ENCODE measurements at regions not wholly inside any gene's neighbourhood (a gene's known extent, or its start where the extent isn't known, plus 50 kb on each side); places are given as distances from the start of the nearest gene placed in this dataset.

DNA sequence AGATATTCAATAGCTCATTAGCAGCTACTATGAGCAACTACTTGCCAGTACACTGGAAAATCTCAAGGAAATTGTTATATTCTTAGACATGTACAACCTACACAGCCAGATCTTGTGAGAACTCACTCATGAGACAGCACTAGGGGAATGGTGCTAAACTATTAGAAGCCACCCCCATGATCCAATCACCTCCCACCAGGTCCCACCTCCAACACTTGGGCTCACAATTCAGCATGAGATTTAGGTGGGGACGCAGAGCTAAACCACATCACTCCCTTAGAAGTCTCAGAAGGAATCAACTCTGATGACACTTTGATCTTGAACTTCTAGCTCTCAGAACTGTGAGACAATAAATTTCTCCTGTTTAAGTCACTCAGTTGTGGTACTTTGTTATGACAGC lies 418.3 kb upstream of the SPHKAP start:
- TF ChIP-seq ZNF70 (CRISPR knock-in tag; IDR thresholded peaks at IDR 0.05) (no peak), ZNF565 (CRISPR knock-in tag; conservative IDR thresholded peaks at IDR 0.05; ENCODE audit: low read depth) (no peak), GLIS3 (CRISPR knock-in tag; IDR thresholded peaks at IDR 0.05) (no peak), ZNF8 (CRISPR knock-in tag; IDR thresholded peaks at IDR 0.05) (no peak)
- TF ChIP-seq, protein P1, sequence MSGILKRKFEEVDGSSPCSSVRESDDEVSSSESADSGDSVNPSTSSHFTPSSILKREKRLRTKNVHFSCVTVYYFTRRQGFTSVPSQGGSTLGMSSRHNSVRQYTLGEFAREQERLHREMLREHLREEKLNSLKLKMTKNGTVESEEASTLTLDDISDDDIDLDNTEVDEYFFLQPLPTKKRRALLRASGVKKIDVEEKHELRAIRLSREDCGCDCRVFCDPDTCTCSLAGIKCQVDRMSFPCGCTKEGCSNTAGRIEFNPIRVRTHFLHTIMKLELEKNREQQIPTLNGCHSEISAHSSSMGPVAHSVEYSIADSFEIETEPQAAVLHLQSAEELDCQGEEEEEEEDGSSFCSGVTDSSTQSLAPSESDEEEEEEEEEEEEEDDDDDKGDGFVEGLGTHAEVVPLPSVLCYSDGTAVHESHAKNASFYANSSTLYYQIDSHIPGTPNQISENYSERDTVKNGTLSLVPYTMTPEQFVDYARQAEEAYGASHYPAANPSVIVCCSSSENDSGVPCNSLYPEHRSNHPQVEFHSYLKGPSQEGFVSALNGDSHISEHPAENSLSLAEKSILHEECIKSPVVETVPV (CRISPR knock-in tag; IDR thresholded peaks at IDR 0.05): no peak
- TF ChIP-seq, protein P2, sequence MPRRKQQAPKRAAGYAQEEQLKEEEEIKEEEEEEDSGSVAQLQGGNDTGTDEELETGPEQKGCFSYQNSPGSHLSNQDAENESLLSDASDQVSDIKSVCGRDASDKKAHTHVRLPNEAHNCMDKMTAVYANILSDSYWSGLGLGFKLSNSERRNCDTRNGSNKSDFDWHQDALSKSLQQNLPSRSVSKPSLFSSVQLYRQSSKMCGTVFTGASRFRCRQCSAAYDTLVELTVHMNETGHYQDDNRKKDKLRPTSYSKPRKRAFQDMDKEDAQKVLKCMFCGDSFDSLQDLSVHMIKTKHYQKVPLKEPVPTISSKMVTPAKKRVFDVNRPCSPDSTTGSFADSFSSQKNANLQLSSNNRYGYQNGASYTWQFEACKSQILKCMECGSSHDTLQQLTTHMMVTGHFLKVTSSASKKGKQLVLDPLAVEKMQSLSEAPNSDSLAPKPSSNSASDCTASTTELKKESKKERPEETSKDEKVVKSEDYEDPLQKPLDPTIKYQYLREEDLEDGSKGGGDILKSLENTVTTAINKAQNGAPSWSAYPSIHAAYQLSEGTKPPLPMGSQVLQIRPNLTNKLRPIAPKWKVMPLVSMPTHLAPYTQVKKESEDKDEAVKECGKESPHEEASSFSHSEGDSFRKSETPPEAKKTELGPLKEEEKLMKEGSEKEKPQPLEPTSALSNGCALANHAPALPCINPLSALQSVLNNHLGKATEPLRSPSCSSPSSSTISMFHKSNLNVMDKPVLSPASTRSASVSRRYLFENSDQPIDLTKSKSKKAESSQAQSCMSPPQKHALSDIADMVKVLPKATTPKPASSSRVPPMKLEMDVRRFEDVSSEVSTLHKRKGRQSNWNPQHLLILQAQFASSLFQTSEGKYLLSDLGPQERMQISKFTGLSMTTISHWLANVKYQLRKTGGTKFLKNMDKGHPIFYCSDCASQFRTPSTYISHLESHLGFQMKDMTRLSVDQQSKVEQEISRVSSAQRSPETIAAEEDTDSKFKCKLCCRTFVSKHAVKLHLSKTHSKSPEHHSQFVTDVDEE (CRISPR knock-in tag; IDR thresholded peaks at IDR 0.05): no peak
- TF ChIP-seq, protein P3, sequence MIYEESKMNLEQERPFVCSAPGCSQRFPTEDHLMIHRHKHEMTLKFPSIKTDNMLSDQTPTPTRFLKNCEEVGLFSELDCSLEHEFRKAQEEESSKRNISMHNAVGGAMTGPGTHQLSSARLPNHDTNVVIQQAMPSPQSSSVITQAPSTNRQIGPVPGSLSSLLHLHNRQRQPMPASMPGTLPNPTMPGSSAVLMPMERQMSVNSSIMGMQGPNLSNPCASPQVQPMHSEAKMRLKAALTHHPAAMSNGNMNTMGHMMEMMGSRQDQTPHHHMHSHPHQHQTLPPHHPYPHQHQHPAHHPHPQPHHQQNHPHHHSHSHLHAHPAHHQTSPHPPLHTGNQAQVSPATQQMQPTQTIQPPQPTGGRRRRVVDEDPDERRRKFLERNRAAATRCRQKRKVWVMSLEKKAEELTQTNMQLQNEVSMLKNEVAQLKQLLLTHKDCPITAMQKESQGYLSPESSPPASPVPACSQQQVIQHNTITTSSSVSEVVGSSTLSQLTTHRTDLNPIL (CRISPR knock-in tag; IDR thresholded peaks at IDR 0.05; ENCODE audit: low read depth): no peak
- peak; percentile 26 for ATAC-seq

DNA sequence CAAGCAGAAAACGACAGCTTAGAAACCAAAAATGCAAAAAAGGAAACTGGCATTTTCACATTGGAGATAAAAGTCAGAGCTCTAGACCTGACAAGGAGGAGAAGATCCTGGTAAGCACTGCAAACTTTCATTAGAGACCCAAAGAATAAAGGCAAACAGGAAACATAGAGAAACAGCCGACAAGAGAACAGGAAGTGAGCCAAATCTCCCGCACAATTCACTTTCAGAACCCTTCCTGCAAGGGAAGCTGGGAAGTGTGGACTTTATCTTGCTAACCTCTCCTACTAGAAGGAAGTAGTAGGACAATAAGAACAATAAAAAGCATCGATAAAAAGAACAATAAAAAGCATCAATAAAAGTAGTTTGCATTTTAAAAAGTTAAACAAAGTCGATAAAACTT lies 417.8 kb upstream of the SPHKAP start:
- ATAC-seq: no peak

DNA sequence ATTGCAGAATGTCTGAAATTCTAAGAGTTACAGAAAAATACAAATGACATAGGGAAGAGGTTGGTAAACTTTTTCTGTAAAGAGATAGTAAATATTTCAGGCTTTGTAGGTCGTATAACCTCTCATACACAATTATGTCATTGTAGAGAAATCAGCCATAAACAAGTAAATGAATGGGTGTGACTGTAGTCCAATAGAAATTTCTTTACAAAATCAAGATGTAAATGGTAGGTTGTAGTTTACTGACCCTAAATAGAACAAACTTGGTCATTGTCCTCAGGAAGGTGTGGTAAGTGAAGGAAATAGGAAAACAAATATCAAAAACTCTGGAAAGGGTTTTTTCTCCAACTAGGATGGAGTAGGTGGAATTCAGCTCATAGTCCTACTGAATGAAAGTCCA lies 415.5 kb upstream of the SPHKAP start:
- no peak for ATAC-seq
- TF ChIP-seq OSR1 (CRISPR knock-in tag; IDR thresholded peaks at IDR 0.05): no peak
- TF ChIP-seq, protein P4, sequence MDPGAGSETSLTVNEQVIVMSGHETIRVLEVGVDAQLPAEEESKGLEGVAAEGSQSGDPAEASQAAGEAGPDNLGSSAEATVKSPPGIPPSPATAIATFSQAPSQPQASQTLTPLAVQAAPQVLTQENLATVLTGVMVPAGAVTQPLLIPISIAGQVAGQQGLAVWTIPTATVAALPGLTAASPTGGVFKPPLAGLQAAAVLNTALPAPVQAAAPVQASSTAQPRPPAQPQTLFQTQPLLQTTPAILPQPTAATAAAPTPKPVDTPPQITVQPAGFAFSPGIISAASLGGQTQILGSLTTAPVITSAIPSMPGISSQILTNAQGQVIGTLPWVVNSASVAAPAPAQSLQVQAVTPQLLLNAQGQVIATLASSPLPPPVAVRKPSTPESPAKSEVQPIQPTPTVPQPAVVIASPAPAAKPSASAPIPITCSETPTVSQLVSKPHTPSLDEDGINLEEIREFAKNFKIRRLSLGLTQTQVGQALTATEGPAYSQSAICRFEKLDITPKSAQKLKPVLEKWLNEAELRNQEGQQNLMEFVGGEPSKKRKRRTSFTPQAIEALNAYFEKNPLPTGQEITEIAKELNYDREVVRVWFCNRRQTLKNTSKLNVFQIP (CRISPR knock-in tag; IDR thresholded peaks at IDR 0.05; ENCODE audit: borderline replicate concordance, low read depth): no peak
- no peak for TF ChIP-seq ARNTL (CRISPR knock-in tag; IDR thresholded peaks at IDR 0.05; ENCODE audit: borderline replicate concordance, low read depth)
- no peak for TF ChIP-seq ZNF70 (CRISPR knock-in tag; IDR thresholded peaks at IDR 0.05)
- TF ChIP-seq, protein P2 (CRISPR knock-in tag; IDR thresholded peaks at IDR 0.05): no peak
- no peak for TF ChIP-seq ZC3H10 (CRISPR knock-in tag; IDR thresholded peaks at IDR 0.05)
- TF ChIP-seq ZFP3 (CRISPR knock-in tag; IDR thresholded peaks at IDR 0.05): no peak
- TF ChIP-seq, protein P5, sequence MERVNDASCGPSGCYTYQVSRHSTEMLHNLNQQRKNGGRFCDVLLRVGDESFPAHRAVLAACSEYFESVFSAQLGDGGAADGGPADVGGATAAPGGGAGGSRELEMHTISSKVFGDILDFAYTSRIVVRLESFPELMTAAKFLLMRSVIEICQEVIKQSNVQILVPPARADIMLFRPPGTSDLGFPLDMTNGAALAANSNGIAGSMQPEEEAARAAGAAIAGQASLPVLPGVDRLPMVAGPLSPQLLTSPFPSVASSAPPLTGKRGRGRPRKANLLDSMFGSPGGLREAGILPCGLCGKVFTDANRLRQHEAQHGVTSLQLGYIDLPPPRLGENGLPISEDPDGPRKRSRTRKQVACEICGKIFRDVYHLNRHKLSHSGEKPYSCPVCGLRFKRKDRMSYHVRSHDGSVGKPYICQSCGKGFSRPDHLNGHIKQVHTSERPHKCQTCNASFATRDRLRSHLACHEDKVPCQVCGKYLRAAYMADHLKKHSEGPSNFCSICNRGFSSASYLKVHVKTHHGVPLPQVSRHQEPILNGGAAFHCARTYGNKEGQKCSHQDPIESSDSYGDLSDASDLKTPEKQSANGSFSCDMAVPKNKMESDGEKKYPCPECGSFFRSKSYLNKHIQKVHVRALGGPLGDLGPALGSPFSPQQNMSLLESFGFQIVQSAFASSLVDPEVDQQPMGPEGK (CRISPR knock-in tag; IDR thresholded peaks at IDR 0.05; ENCODE audit: borderline replicate concordance): no peak
- TF ChIP-seq GLIS3 (CRISPR knock-in tag; IDR thresholded peaks at IDR 0.05): no peak

More for the DNA sequence above, 417.8 kb upstream of the SPHKAP start:
- TF ChIP-seq TOX (CRISPR knock-in tag; IDR thresholded peaks at IDR 0.05; ENCODE audit: borderline replicate concordance) (no peak), OSR1 (CRISPR knock-in tag; IDR thresholded peaks at IDR 0.05) (no peak)

DNA sequence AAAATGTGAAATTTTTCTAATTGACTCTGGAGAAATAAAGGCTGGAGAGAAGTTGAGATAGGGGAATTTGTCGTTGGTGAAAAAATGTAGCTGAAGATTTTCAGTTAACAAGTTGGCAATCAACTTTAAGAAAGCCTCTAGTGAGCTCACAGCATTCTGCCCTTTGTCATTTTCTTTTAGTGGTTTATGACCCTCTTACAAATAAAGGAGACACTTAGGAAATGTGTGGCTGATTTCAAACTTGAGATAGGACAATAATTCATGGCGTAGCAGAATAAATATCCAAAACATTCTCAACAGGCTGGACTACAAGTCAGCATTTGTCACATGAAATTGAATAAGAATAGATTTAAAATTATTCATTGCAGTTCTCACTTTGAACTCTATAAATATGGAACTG lies 412.5 kb upstream of the SPHKAP start:
- TF ChIP-seq, protein P1 (CRISPR knock-in tag; IDR thresholded peaks at IDR 0.05): no peak
- TF ChIP-seq, protein P2 (CRISPR knock-in tag; IDR thresholded peaks at IDR 0.05): no peak
- TF ChIP-seq ZFP3 (CRISPR knock-in tag; IDR thresholded peaks at IDR 0.05) (no peak), ZNF70 (CRISPR knock-in tag; IDR thresholded peaks at IDR 0.05) (no peak)
- no peak for ATAC-seq

Measured in SK-N-SH treated with all-trans-retinoic acid at 6 μM for 48 hours (cell line).